ENCODE measurements at regions not wholly inside any gene's neighbourhood (a gene's known extent, or its start where the extent isn't known, plus 50 kb on each side); places are given as distances from the start of the nearest gene placed in this dataset.

GRCh38 chr4:101699441-101700124 lies 90.9 kb upstream of the BANK1 start:
- TF ChIP-seq CTCF (IDR thresholded peaks at IDR 0.05) (no peak), POLR2AphosphoS5 (IDR thresholded peaks at IDR 0.05; ENCODE audit: insufficient read depth in 1 of 2, low read depth in 1 of 2) (no peak), POLR2A (IDR thresholded peaks at IDR 0.05) (no peak)

Measured in vagina (tissue), 2 donors.